ENCODE measurements at regions not wholly inside any gene's neighbourhood (a gene's known extent, or its start where the extent isn't known, plus 50 kb on each side); places are given as distances from the start of the nearest gene placed in this dataset.

DNA sequence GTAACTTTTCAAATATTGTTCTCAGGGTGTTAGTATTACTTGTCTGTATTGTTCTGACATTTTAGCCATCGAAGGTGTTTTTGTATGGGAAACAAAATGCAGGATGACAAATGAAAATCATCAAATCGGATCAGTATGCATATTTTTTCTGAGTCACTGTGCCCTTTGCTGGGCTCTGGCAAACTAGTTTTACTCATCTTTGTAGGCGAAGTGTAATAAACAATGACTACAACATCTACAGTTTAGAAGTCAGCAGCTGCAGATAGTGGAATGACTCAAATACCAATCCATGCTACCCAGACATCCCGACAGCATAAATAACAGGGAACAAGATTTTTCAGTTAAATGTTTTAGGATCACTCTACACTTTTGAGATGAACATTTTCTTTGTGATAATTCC lies 557.3 kb upstream of the TENM3 start:
- DNase-seq: no peak

- no peak for DNase-seq
Observed at GRCh38 chr4:181687116-181687515, 556.1 kb upstream of the TENM3 start.

- DNase-seq: no peak
Observed at GRCh38 chr4:181688432-181688831, 554.8 kb upstream of the TENM3 start.

DNA sequence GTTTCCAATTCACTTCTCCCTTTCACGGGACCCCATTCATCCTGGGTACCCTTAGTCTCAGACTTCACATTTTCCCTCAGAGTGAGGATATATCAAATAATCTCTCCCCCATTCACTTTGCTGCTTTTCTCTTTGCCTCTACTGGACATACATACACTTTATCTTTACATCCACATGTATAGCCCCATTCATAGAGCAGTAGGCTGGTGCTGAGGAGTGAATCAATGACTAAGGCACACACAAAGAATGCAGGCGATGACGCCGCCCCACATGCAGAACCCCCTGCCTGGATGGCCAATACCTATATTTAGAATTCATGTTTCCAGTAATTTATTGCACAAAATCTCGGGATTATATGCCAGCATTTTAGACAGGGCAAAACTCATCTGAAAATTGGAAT lies 554.3 kb upstream of the TENM3 start:
- no peak for DNase-seq

- no peak for DNase-seq
Observed at GRCh38 chr4:181690498-181690897, 552.7 kb upstream of the TENM3 start.

GRCh38 chr4:181692965-181693364 lies 550.2 kb upstream of the TENM3 start:
- no peak for DNase-seq

DNA sequence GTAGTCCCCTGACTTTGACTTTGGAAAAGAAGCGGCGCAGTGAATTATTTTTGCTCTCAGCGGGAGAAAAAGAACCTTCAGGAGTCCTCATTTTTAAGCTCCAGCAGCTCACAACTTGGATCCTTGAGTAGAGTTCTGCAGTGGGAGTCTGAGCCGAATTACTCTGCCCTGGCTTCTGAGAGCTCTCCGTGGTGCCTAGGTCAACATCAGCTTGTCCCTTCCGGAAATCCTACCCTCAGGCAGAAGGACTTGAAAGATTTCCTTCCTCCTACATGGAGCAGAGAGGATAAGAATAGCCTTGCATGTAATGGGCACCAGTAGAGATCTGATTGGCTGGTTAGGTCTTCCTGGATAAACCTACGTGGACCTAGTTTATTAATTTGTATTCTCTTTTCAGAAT lies 549.7 kb upstream of the TENM3 start:
- no peak for DNase-seq

- DNase-seq: no peak
Observed at GRCh38 chr4:181698221-181698620, 545.0 kb upstream of the TENM3 start.

- DNase-seq: no peak
Observed at GRCh38 chr4:181701214-181701613, 542.0 kb upstream of the TENM3 start.

DNA sequence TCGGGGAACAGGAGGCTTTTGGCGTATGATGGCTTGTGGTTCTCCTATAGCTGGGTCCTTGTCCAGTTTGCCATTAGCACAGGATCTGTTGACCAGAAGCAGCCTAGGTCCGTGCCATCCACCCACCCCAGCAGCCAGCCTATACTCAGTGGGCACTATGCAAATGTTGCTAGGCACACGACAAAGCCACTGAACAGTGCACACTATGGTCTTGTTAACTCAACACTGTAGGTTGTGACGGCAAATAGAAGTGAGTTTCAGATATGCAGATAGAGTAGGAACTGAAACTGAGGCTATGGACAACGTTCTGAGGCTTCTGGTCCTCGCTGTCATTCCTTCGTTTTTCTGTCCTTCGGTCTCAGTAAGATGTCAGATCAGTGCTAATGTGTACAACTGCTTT lies 541.3 kb upstream of the TENM3 start:
- no peak for DNase-seq

GRCh38 chr4:181702864-181703495 lies 540.2 kb upstream of the TENM3 start:
- no peak for DNase-seq

GRCh38 chr4:181710143-181710542 lies 533.1 kb upstream of the TENM3 start:
- DNase-seq: no peak

GRCh38 chr4:181711387-181711786 lies 531.8 kb upstream of the TENM3 start:
- no peak for DNase-seq

GRCh38 chr4:181728305-181728966 lies 514.8 kb upstream of the TENM3 start:
- DNase-seq: no peak

- no peak for DNase-seq
Observed at GRCh38 chr4:181731900-181732299, 511.3 kb upstream of the TENM3 start.

DNA sequence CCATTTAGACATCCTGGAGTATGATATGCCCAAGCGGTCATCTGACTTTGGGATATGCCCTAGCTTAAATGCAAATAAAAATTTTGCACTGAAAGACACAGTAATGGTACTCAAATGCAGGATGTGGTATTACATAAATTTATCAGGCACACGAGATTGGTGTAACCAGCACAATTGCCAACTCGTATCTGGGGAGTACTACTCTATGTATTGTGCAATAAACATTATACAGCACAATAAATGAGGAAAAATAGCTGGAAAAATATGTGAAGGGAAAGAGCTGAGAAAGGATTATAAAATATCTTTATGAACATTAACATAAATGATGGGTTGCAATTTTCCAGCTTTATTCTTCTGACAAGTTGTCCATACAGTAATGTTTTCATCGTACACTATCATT lies 505.5 kb upstream of the TENM3 start:
- no peak for DNase-seq

- DNase-seq: no peak
Observed at GRCh38 chr4:181739031-181739430, 504.2 kb upstream of the TENM3 start.

GRCh38 chr4:181741513-181741912 lies 501.7 kb upstream of the TENM3 start:
- no peak for DNase-seq

- no peak for DNase-seq
Observed at GRCh38 chr4:181745933-181746625, 497.1 kb upstream of the TENM3 start.

DNA sequence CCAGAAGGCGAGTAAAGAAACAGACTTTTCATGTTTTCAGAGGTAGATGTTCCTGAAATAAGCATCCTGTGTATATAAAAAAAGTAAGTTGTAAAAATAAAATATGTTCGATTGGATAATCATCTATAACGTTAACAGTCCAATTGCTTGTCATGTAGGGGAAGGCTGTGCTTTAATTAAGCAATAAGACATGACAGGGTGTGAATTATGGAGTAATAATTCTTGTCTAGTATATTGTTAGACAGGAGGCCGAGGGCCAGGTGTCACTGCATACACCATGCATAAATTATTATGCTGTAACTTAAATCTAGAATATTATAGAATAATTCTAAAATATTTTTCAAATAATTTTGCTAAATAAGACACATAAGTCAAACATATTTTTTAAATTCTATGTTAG lies 494.6 kb upstream of the TENM3 start:
- DNase-seq: no peak

DNA sequence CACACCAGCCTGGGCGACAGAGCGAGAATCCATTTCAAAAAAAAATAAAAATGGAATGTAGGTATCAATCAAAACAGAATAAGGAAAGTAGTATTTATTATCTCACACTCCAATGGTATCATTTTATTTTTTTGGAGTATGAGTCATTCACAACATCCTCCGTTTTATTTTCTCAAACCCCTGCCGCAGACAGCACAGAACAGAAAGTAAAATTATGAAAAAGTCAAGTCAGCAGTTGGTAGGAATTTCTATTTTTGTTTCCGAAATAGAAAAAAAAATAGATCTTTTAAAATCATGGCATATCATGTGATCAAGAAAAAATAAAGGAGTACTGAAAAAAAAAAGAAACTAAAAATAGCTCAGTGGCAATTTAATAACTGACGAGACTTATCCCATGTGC lies 490.7 kb upstream of the TENM3 start:
- DNase-seq: no peak

DNA sequence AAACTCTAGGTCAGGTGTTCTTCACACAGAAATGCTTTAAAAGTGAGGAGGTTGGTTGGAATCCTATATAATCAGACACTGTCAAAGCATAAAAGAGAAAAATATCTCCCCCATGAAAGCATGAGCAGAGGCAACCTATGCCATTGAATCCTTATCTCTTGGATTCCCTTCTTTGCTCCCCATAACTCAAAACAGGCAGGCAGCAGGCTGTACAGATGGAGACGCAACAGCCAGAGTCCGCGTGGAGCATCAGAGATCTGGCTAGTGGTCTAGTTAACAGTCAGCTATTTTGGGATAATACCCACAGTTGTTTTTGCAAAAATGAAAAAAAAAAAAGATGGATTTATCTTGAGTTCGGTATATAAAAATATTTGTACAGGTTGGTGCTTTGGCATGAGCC lies 490.0 kb upstream of the TENM3 start:
- no peak for DNase-seq

DNA sequence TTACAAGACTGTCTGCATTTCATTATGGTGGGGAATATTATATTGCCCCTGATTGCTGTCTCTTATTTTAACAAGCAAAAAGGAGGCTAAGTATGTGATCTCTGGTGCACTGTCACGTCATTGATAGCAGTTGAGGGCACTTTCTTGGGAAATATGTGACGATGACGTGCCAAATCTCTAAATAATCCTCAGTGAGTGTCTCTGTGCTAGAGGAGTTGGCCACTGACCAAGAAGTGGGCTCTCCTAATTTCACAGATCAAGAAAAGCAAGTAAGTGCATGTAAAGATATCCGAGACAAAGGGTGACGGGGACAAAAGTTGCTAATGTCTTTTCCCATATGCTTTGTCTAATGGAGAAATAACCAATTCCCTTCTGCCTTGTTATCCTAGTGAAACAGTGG lies 487.4 kb upstream of the TENM3 start:
- no peak for DNase-seq

GRCh38 chr4:181756451-181757095 lies 486.6 kb upstream of the TENM3 start:
- DNase-seq: no peak
